Naive thymus-derived CD8-positive, alpha-beta T cell (primary cell): ENCODE measurements at regions not wholly inside any gene's neighbourhood (a gene's known extent, or its start where the extent isn't known, plus 50 kb on each side); places are given as distances from the start of the nearest gene placed in this dataset.
"Not testable (repeated sequence)": the region's sequence is repeated elsewhere in the genome, so short reads cannot be mapped to it uniquely, and the experiment has no call there.

Experiments used
- ATAC-seq, 2 donors: fragments of 150-1000 bp; cut with Tn5 transposase in 1 of 2; sonication (Bioruptor Pico), chemical (Tn5 transposase) in 1 of 2; 1 replicate in 1 of 2; 2 replicates in 1 of 2; pipeline ENCODE4 v1.10.0; 2021; ENCODE audit warnings: mild to moderate bottlenecking in 2 of 2, moderate library complexity in 2 of 2
- POLR2A ChIA-PET: fragments of 350-600 bp; sonication (Branson Sonifier 250); formaldehyde crosslinking; loops from one replicate; lab custom pipeline; 2021; ENCODE audit warnings: antibody characterized with exemption; lab: Charles Lee
- DNase-seq, 10 donors: peaks; one replicate each; pipeline versions ENCODE4 v3.0.0 to v3.0.0-alpha.2; 2020 to 2022
- H3K27ac Mint-ChIP-seq, 10 donors: one replicate each; pipeline ENCODE4 v1.8.0; 2020 to 2022; ENCODE audit warnings: mild to moderate bottlenecking in 10 of 10, mixed read lengths in 10 of 10, moderate library complexity in 4 of 10, inconsistent platforms in 1 of 10
- H3K27me3 Mint-ChIP-seq, 5 donors: one replicate each; pipeline ENCODE4 v1.8.0; 2021 to 2022; ENCODE audit warnings: mixed read lengths in 5 of 5
- H3K36me3 Mint-ChIP-seq, 3 donors: one replicate each; pipeline ENCODE4 v1.8.0; 2020 to 2022; ENCODE audit warnings: mixed read lengths in 3 of 3, mild to moderate bottlenecking in 2 of 3, inconsistent platforms in 1 of 3
- H3K4me1 Mint-ChIP-seq, 4 donors: one replicate each; pipeline ENCODE4 v1.8.0; 2021 to 2022; ENCODE audit warnings: mixed read lengths in 4 of 4
- H3K4me3 Mint-ChIP-seq, 10 donors: one replicate each; pipeline ENCODE4 v1.8.0; 2020 to 2022; ENCODE audit warnings: mild to moderate bottlenecking in 10 of 10, mixed read lengths in 10 of 10, moderate library complexity in 6 of 10, inconsistent platforms in 1 of 10
- H3K9me3 Mint-ChIP-seq, 9 donors: one replicate each; pipeline ENCODE4 v1.8.0; 2020 to 2022; ENCODE audit warnings: mixed read lengths in 9 of 9, mild to moderate bottlenecking in 3 of 9, inconsistent platforms in 1 of 9, moderate library complexity in 1 of 9

- Mint-ChIP-seq H3K27me3 (no peaks in the 10 kb centered on the region), H3K9me3 (no peaks in the 10 kb centered on the region), H3K27ac (no peak overlapping the region), H3K36me3 (no peaks in the 10 kb centered on the region), H3K4me1 (no peaks in the 10 kb centered on the region), H3K4me3 (no peak overlapping the region)
- POLR2A ChIA-PET: interaction anchor here (1.0 to 2.3 kb wide), 2 partner anchors 10 to 78 kb away, joined by 3 to 7 read pairs; no protein-coding TSS in a partner anchor
- DNase-seq: no peak
- ATAC-seq: no peak
Measured at GRCh38 chr5:91302305-91302704, 80.8 kb downstream of the ARRDC3 start.

GRCh38 chr5:91301106-91301846 lies 81.8 kb downstream of the ARRDC3 start:
- Mint-ChIP-seq H3K36me3 (no peaks in the 10 kb centered on the region), H3K4me1 (no peaks in the 10 kb centered on the region), H3K4me3 (no peak overlapping the region), H3K9me3 (no peaks in the 10 kb centered on the region), H3K27ac (no peak overlapping the region), H3K27me3 (no peaks in the 10 kb centered on the region)
- DNase-seq: no peak
- POLR2A ChIA-PET: interaction anchor here (1.0 to 2.3 kb wide), 2 partner anchors 11 to 79 kb away, joined by 3 to 7 read pairs; no protein-coding TSS in a partner anchor
- ATAC-seq: no peak

DNA sequence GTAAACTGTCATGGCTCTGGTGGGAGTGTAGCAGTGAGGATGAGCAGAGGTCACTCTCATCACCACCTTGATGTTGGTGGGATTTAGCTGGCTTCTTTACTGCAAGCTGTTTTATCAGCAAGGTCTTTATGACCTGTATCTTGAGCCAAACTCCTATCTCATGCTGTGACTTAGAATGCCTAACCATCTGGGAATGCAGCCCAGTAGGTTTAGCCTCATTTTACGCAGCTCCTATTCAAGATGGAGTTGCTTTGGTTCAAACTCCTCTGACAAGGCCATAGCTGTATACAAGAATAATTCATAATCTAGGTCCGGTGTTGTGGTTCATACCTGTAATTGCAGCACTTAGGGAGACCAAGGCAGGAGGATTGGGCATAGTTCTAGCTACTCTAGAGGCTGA lies 85.1 kb downstream of the ARRDC3 start:
- POLR2A ChIA-PET: interaction anchor here (1.2 kb wide), 1 partner anchor 85 kb away, joined by 7 read pairs; the partner anchor contains the start of gene ARRDC3
- H3K9me3 Mint-ChIP-seq: no peaks in the 10 kb centered on the region

GRCh38 chr5:91296674-91297143 lies 86.4 kb downstream of the ARRDC3 start:
- no peaks in the 10 kb centered on the region for H3K36me3 Mint-ChIP-seq
- no peaks in the 10 kb centered on the region for H3K27me3 Mint-ChIP-seq
- DNase-seq (no peak), ATAC-seq (no peak)
- H3K27ac Mint-ChIP-seq: no peak overlapping the region
- POLR2A ChIA-PET: interaction anchor here (0.6 to 1.6 kb wide), 3 partner anchors 15 to 86 kb away, joined by 3 to 7 read pairs (median 5); partner anchors contain the start of gene ARRDC3
- peaks cover 0 to 6% (median 0%) of the 10 kb centered on the region in 4 donors for H3K4me1 Mint-ChIP-seq
- H3K4me3 Mint-ChIP-seq: no peak overlapping the region
- H3K9me3 Mint-ChIP-seq: no peaks in the 10 kb centered on the region

More for the DNA sequence above, 85.1 kb downstream of the ARRDC3 start:
- Mint-ChIP-seq H3K36me3 (no peaks in the 10 kb centered on the region), H3K4me3 (no peak overlapping the region), H3K4me1 (peaks cover 0 to 4% (median 0%) of the 10 kb centered on the region in 4 donors), H3K27ac (no peak overlapping the region), H3K27me3 (no peaks in the 10 kb centered on the region)
- no peak for ATAC-seq
- no peak for DNase-seq

GRCh38 chr5:91296102-91296501 lies 87.0 kb downstream of the ARRDC3 start:
- not testable (repeated sequence) for H3K9me3 Mint-ChIP-seq, ATAC-seq, H3K27me3 Mint-ChIP-seq, H3K36me3 Mint-ChIP-seq, DNase-seq, H3K4me3 Mint-ChIP-seq, H3K4me1 Mint-ChIP-seq
- POLR2A ChIA-PET: interaction anchor here (0.6 to 1.6 kb wide), 2 partner anchors 16 to 22 kb away, joined by 3 to 5 read pairs; no protein-coding TSS in a partner anchor
- H3K27ac Mint-ChIP-seq: peak overlapping the region in 1 of 10 donors; percentile 4

- Mint-ChIP-seq H3K27ac (peak overlapping the region in 1 of 10 donors; percentile 15), H3K36me3 (no peaks in the 10 kb centered on the region), H3K27me3 (no peaks in the 10 kb centered on the region), H3K9me3 (no peaks in the 10 kb centered on the region), H3K4me1 (peaks cover 0 to 6% (median 0%) of the 10 kb centered on the region in 4 donors), H3K4me3 (no peak overlapping the region)
- ATAC-seq (no peak), DNase-seq (no peak)
- POLR2A ChIA-PET: no interaction called here
Measured at GRCh38 chr5:91293131-91293530, 90.0 kb downstream of the ARRDC3 start.

DNA sequence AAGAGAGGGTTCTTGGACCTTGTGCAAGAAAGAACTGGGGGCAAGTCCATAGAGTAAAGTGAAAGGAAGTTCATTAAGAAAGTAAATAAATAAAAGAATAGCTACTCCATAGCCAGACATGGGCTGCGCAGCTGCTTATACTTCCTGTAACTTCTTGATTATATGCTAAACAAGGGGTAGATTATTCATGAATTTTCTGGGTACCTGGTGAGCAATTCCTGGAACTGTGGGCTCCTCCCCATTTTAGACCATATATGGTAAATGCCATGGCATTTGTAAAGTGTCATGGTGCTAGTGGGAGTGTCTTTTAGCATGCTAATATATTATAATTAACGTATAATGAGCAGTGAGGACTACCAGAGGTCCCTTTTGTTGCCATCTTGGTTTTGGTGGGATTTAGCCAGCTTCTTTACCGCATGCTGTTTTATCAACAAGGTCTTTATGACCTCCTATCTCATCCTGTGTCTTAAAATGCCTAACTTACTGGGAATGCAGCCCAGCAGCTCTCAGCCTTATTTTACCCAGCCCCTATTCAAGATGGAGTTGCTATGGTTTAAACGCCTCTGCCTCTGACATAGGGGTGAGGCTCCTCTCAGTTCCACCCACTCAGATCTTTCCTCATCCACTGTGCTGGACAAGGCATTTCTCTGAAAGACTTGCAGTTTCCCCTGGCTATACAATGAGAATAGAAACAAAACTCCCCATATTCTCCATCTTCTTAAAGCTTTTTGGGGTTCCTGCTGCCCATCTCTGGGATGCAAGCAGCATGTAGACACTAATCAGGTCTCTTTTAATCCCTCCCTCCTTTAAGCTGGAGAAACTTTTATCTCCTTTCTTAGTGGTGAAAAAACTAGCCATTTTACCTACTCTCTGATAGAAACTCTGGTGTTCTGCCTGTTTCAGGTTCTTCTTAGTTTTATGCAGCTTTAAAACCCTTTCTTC lies 91.2 kb downstream of the ARRDC3 start:
- ATAC-seq (no peak), DNase-seq (no peak)
- Mint-ChIP-seq H3K27ac (no peak overlapping the region), H3K4me3 (no peak overlapping the region), H3K27me3 (no peaks in the 10 kb centered on the region), H3K4me1 (peaks cover 0 to 6% (median 0%) of the 10 kb centered on the region in 4 donors), H3K36me3 (no peaks in the 10 kb centered on the region), H3K9me3 (no peaks in the 10 kb centered on the region)
- POLR2A ChIA-PET: interaction anchor here (0.7 kb wide), 1 partner anchor 22 kb away, joined by 3 read pairs; no protein-coding TSS in a partner anchor

GRCh38 chr5:91288118-91288916 lies 94.8 kb downstream of the ARRDC3 start:
- no peak for DNase-seq
- Mint-ChIP-seq H3K36me3 (peaks cover 0 to 6% (median 2%) of the 10 kb centered on the region in 3 donors), H3K4me3 (no peak overlapping the region), H3K9me3 (peaks cover 0 to 10% (median 4%) of the 10 kb centered on the region in 9 donors), H3K27me3 (no peaks in the 10 kb centered on the region), H3K27ac (no peak overlapping the region), H3K4me1 (peaks cover 0 to 15% (median 0%) of the 10 kb centered on the region in 4 donors)
- POLR2A ChIA-PET: no interaction called here
- ATAC-seq: no peak

- POLR2A ChIA-PET, H3K27me3 Mint-ChIP-seq, H3K4me3 Mint-ChIP-seq, DNase-seq, H3K36me3 Mint-ChIP-seq, ATAC-seq: not testable (repeated sequence)
- Mint-ChIP-seq H3K4me1 (peaks cover 11 to 24% (median 15%) of the 10 kb centered on the region in 4 donors), H3K27ac (peak overlapping the region in 1 of 10 donors; percentile 38), H3K9me3 (peaks cover 0 to 10% (median 4%) of the 10 kb centered on the region in 9 donors)
Measured at GRCh38 chr5:91285062-91285461, 98.1 kb downstream of the ARRDC3 start.

DNA sequence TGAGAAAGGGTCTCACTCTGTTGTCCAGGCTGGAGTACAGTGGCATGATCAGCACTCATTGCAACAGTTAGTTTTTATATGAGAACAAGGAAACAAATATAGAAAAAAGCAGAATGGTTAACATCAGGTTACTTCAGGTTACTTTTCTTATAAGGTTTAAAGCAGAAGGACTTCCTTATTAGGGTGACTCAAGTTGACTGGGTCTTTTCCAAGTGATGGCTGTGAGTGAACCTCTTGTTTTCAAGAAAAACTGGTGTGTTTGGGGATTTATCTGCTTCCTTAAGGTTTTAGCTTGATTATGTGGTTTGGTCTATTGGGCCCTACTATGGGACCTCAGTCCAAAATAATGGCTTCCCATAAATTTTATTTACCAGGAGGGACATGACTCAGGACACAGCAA lies 99.2 kb downstream of the ARRDC3 start:
- Mint-ChIP-seq H3K9me3 (peaks cover 0 to 10% (median 4%) of the 10 kb centered on the region in 9 donors), H3K27ac (peak overlapping the region in 1 of 10 donors; percentile 19), H3K27me3 (no peaks in the 10 kb centered on the region), H3K4me1 (peaks cover 18 to 32% (median 23%) of the 10 kb centered on the region in 4 donors), H3K4me3 (no peak overlapping the region), H3K36me3 (peaks cover 0 to 6% (median 2%) of the 10 kb centered on the region in 3 donors)
- POLR2A ChIA-PET: interaction anchor here (0.8 to 2.3 kb wide), 3 partner anchors 28 to 99 kb away, joined by 4 to 12 read pairs (median 4); partner anchors contain the start of gene ARRDC3
- DNase-seq (no peak), ATAC-seq (no peak)

GRCh38 chr5:91283326-91283725 lies 99.8 kb downstream of the ARRDC3 start:
- Mint-ChIP-seq H3K27me3 (no peaks in the 10 kb centered on the region), H3K4me1 (peaks cover 18 to 32% (median 23%) of the 10 kb centered on the region in 4 donors), H3K27ac (peak overlapping the region in 4 of 10 donors; percentile 0 to 58 (median 14)), H3K9me3 (peaks cover 0 to 10% (median 4%) of the 10 kb centered on the region in 9 donors), H3K36me3 (peaks cover 0 to 6% (median 2%) of the 10 kb centered on the region in 3 donors), H3K4me3 (no peak overlapping the region)
- no peak for DNase-seq
- no peak for ATAC-seq
- POLR2A ChIA-PET: interaction anchor here (1.2 to 2.3 kb wide), 3 partner anchors 28 to 100 kb away, joined by 4 to 12 read pairs (median 4); partner anchors contain the start of gene ARRDC3
